IPS-18a (cell line): ENCODE measurements at regions not wholly inside any gene's neighbourhood (a gene's known extent, or its start where the extent isn't known, plus 50 kb on each side); places are given as distances from the start of the nearest gene placed in this dataset.
"Not testable (repeated sequence)": the region's sequence is repeated elsewhere in the genome, so short reads cannot be mapped to it uniquely, and the experiment has no call there.

Source experiments
- H3K27ac ChIP-seq: one replicate; pipeline ENCODE4 v1.5.1; 2013; ENCODE audit warnings: low read length
- H3K27me3 ChIP-seq: one replicate; pipeline ENCODE4 v1.6.1; 2013; ENCODE audit warnings: mild to moderate bottlenecking, low read length; ENCODE audit not compliant: control insufficient read depth, insufficient read depth
- H3K36me3 ChIP-seq: one replicate; pipeline ENCODE4 v1.6.1; 2013; ENCODE audit warnings: low read depth, low read length; ENCODE audit not compliant: control insufficient read depth
- H3K4me1 ChIP-seq: one replicate; pipeline ENCODE4 v1.6.1; 2013; ENCODE audit warnings: low read depth, low read length; ENCODE audit not compliant: control insufficient read depth
- H3K4me3 ChIP-seq: one replicate; pipeline ENCODE4 v1.5.1; 2013; ENCODE audit warnings: low read length
- H3K9ac ChIP-seq: one replicate; pipeline ENCODE4 v1.6.1; 2013; ENCODE audit warnings: mild to moderate bottlenecking, low read length, moderate library complexity
- H3K9me3 ChIP-seq: one replicate; pipeline ENCODE4 v1.6.1; 2013; ENCODE audit warnings: low read depth, low read length; ENCODE audit not compliant: control insufficient read depth

GRCh38 chr2:205877496-205877895 lies 195.2 kb downstream of the NRP2 start:
- Histone ChIP-seq H3K4me3 (no peak overlapping the region), H3K4me1 (peaks cover 3% of the 10 kb centered on the region), H3K27me3 (no peaks in the 10 kb centered on the region), H3K9me3 (no peaks in the 10 kb centered on the region), H3K9ac (no peak overlapping the region), H3K27ac (no peak overlapping the region), H3K36me3 (no peaks in the 10 kb centered on the region)

GRCh38 chr2:205876127-205876526 lies 193.8 kb downstream of the NRP2 start:
- no peak overlapping the region for H3K9ac ChIP-seq
- no peaks in the 10 kb centered on the region for H3K36me3 ChIP-seq
- no peaks in the 10 kb centered on the region for H3K27me3 ChIP-seq
- peaks cover 3% of the 10 kb centered on the region for H3K4me1 ChIP-seq
- no peaks in the 10 kb centered on the region for H3K9me3 ChIP-seq
- no peak overlapping the region for H3K27ac ChIP-seq
- H3K4me3 ChIP-seq: no peak overlapping the region

- no peak overlapping the region for H3K27ac ChIP-seq
- no peaks in the 10 kb centered on the region for H3K9me3 ChIP-seq
- no peaks in the 10 kb centered on the region for H3K4me1 ChIP-seq
- no peak overlapping the region for H3K4me3 ChIP-seq
- no peaks in the 10 kb centered on the region for H3K36me3 ChIP-seq
- no peaks in the 10 kb centered on the region for H3K27me3 ChIP-seq
- no peak overlapping the region for H3K9ac ChIP-seq
Measured at GRCh38 chr2:205872716-205873115, 190.4 kb downstream of the NRP2 start.

- no peaks in the 10 kb centered on the region for H3K27me3 ChIP-seq
- H3K27ac ChIP-seq: no peak overlapping the region
- H3K9ac ChIP-seq: no peak overlapping the region
- H3K36me3 ChIP-seq: no peaks in the 10 kb centered on the region
- no peaks in the 10 kb centered on the region for H3K9me3 ChIP-seq
- H3K4me1 ChIP-seq: no peaks in the 10 kb centered on the region
- H3K4me3 ChIP-seq: no peak overlapping the region
Measured at GRCh38 chr2:205869439-205869838, 187.1 kb downstream of the NRP2 start.

GRCh38 chr2:205868773-205869333 lies 186.6 kb downstream of the NRP2 start:
- no peaks in the 10 kb centered on the region for H3K27me3 ChIP-seq
- no peaks in the 10 kb centered on the region for H3K4me1 ChIP-seq
- H3K27ac ChIP-seq: no peak overlapping the region
- H3K9ac ChIP-seq: no peak overlapping the region
- H3K9me3 ChIP-seq: no peaks in the 10 kb centered on the region
- H3K4me3 ChIP-seq: no peak overlapping the region
- H3K36me3 ChIP-seq: no peaks in the 10 kb centered on the region

GRCh38 chr2:205868053-205868452 lies 185.8 kb downstream of the NRP2 start:
- Histone ChIP-seq H3K27me3 (no peaks in the 10 kb centered on the region), H3K4me3 (no peak overlapping the region), H3K9ac (no peak overlapping the region), H3K27ac (no peak overlapping the region), H3K4me1 (no peaks in the 10 kb centered on the region), H3K36me3 (no peaks in the 10 kb centered on the region), H3K9me3 (no peaks in the 10 kb centered on the region)

- Histone ChIP-seq H3K9ac (no peak overlapping the region), H3K9me3 (no peaks in the 10 kb centered on the region), H3K27ac (no peak overlapping the region), H3K36me3 (no peaks in the 10 kb centered on the region), H3K4me1 (no peaks in the 10 kb centered on the region), H3K4me3 (no peak overlapping the region), H3K27me3 (no peaks in the 10 kb centered on the region)
Measured at GRCh38 chr2:205867371-205867770, 185.1 kb downstream of the NRP2 start.

GRCh38 chr2:205865905-205866441 lies 183.7 kb downstream of the NRP2 start:
- Histone ChIP-seq H3K4me1 (no peaks in the 10 kb centered on the region), H3K27me3 (no peaks in the 10 kb centered on the region), H3K9ac (no peak overlapping the region), H3K4me3 (no peak overlapping the region), H3K27ac (no peak overlapping the region), H3K36me3 (no peaks in the 10 kb centered on the region), H3K9me3 (no peaks in the 10 kb centered on the region)

GRCh38 chr2:205865056-205865455 lies 182.8 kb downstream of the NRP2 start:
- no peaks in the 10 kb centered on the region for H3K36me3 ChIP-seq
- H3K27ac ChIP-seq: no peak overlapping the region
- H3K27me3 ChIP-seq: no peaks in the 10 kb centered on the region
- no peak overlapping the region for H3K4me3 ChIP-seq
- H3K9ac ChIP-seq: no peak overlapping the region
- H3K9me3 ChIP-seq: no peaks in the 10 kb centered on the region
- H3K4me1 ChIP-seq: no peaks in the 10 kb centered on the region

- Histone ChIP-seq H3K36me3 (no peaks in the 10 kb centered on the region), H3K9ac (no peak overlapping the region), H3K27me3 (no peaks in the 10 kb centered on the region), H3K4me3 (no peak overlapping the region), H3K27ac (no peak overlapping the region), H3K4me1 (no peaks in the 10 kb centered on the region), H3K9me3 (no peaks in the 10 kb centered on the region)
Measured at GRCh38 chr2:205864491-205864890, 182.2 kb downstream of the NRP2 start.

GRCh38 chr2:205862761-205863160 lies 180.5 kb downstream of the NRP2 start:
- not testable (repeated sequence) for H3K9ac ChIP-seq, H3K27me3 ChIP-seq, H3K9me3 ChIP-seq, H3K27ac ChIP-seq, H3K4me3 ChIP-seq, H3K36me3 ChIP-seq, H3K4me1 ChIP-seq

- Histone ChIP-seq H3K9me3 (no peaks in the 10 kb centered on the region), H3K4me3 (no peak overlapping the region), H3K36me3 (no peaks in the 10 kb centered on the region), H3K27me3 (no peaks in the 10 kb centered on the region), H3K27ac (no peak overlapping the region), H3K9ac (no peak overlapping the region), H3K4me1 (no peaks in the 10 kb centered on the region)
Measured at GRCh38 chr2:205860885-205861284, 178.6 kb downstream of the NRP2 start.
